Ovary (tissue), 3 donors: ENCODE measurements at regions not wholly inside any gene's neighbourhood (a gene's known extent, or its start where the extent isn't known, plus 50 kb on each side); places are given as distances from the start of the nearest gene placed in this dataset.

Experiments used
- EP300 ChIP-seq: sonication (generic); formaldehyde crosslinking; IDR thresholded peaks from one replicate; pipeline ENCODE4 v1.6.1; 2017; ENCODE audit warnings: antibody characterized with exemption
- POLR2A ChIP-seq: fragments of 450-650 bp; IDR thresholded peaks from one replicate; pipeline ENCODE4 v1.6.1; 2017; ENCODE audit warnings: antibody characterized with exemption, mild to moderate bottlenecking, moderate library complexity
- TF ChIP-seq, protein P1 (sequence below), 3 donors: fragments of 450-650 bp in 2 of 3; fragments of 200-600 bp in 1 of 3; IDR thresholded peaks; one replicate each; pipeline versions ENCODE4 v1.5.1 to v1.8.0; 2016 to 2022; ENCODE audit warnings: antibody characterized with exemption in 3 of 3, mild to moderate bottlenecking in 1 of 3
- donor health status: DM: no; HTN: no; CAD: no.

DNA sequence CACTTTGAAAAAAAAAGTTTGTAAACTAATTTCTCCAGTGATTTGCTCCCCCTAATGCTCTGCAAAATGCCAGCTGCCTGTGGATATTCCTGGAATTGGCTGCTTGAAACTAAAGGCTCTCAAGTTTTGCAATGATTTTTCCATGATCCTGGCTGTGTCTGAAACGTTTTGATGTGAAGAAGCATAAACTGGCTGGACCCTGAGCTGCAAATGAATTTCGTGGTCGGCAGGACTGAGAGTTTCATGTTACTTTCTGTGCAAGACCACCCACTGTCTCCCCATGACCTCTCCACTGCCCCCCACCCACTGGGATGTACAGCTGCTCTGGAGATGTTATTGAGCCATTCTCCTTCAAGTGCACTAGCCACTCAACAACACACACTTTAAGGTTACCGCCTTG lies 171.3 kb upstream of the SSTR4 start:
- TF ChIP-seq, protein P1, sequence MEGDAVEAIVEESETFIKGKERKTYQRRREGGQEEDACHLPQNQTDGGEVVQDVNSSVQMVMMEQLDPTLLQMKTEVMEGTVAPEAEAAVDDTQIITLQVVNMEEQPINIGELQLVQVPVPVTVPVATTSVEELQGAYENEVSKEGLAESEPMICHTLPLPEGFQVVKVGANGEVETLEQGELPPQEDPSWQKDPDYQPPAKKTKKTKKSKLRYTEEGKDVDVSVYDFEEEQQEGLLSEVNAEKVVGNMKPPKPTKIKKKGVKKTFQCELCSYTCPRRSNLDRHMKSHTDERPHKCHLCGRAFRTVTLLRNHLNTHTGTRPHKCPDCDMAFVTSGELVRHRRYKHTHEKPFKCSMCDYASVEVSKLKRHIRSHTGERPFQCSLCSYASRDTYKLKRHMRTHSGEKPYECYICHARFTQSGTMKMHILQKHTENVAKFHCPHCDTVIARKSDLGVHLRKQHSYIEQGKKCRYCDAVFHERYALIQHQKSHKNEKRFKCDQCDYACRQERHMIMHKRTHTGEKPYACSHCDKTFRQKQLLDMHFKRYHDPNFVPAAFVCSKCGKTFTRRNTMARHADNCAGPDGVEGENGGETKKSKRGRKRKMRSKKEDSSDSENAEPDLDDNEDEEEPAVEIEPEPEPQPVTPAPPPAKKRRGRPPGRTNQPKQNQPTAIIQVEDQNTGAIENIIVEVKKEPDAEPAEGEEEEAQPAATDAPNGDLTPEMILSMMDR (IDR thresholded peaks at IDR 0.05), result no peak
- no peak for TF ChIP-seq EP300
- TF ChIP-seq POLR2A, result no peak
